HEK293T (cell line): ENCODE measurements at regions not wholly inside any gene's neighbourhood (a gene's known extent, or its start where the extent isn't known, plus 50 kb on each side); places are given as distances from the start of the nearest gene placed in this dataset.

Experiments
- CTCF ChIA-PET: fragments of 350-600 bp; formaldehyde crosslinking; extraction: SDS; loops from one replicate; lab custom pipeline; 2021; ENCODE audit warnings: antibody characterized with exemption, inconsistent platforms; lab: Yijun Ruan, JAX
- POLR2A ChIA-PET: fragments of 350-600 bp; formaldehyde crosslinking; extraction: SDS; loops from one replicate; lab custom pipeline; 2020; ENCODE audit warnings: antibody characterized with exemption, inconsistent platforms; lab: Yijun Ruan, JAX
- DNase-seq: peaks from one replicate; pipeline ENCODE4 v3.0.0; 2012; ENCODE audit warnings: mixed read lengths; ENCODE audit errors: extremely low spot score
- ARNT ChIP-seq: fragments of 450-650 bp; IDR thresholded peaks from 2 replicates; pipeline ENCODE4 v1.6.1; 2017; ENCODE audit warnings: mild to moderate bottlenecking
- BHLHE40 ChIP-seq: fragments of 450-650 bp; IDR thresholded peaks from 2 replicates; pipeline ENCODE4 v1.6.1; 2016; ENCODE audit warnings: mild to moderate bottlenecking, moderate library complexity, borderline replicate concordance
- CTBP1 ChIP-seq: fragments of 450-650 bp; IDR thresholded peaks from 2 replicates; pipeline ENCODE4 v1.6.1; 2016; ENCODE audit warnings: borderline replicate concordance
- ELF4 ChIP-seq: fragments of 450-650 bp; IDR thresholded peaks from 2 replicates; pipeline ENCODE4 v1.6.1; 2017; ENCODE audit warnings: antibody characterized with exemption
- FOXA1 ChIP-seq: fragments of 450-650 bp; IDR thresholded peaks from 2 replicates; pipeline ENCODE4 v1.6.1; 2016; ENCODE audit warnings: mild to moderate bottlenecking
- FOXK2 ChIP-seq: fragments of 450-650 bp; IDR thresholded peaks from 2 replicates; pipeline ENCODE4 v1.6.1; 2016; ENCODE audit warnings: mild to moderate bottlenecking
- FOXM1 ChIP-seq: fragments of 450-650 bp; IDR thresholded peaks from 2 replicates; pipeline ENCODE4 v1.6.1; 2017; ENCODE audit warnings: mild to moderate bottlenecking, borderline replicate concordance
- HDGF ChIP-seq: fragments of 450-650 bp; IDR thresholded peaks from 2 replicates; pipeline ENCODE4 v1.6.1; 2017; ENCODE audit warnings: antibody characterized with exemption, borderline replicate concordance
- L3MBTL2 ChIP-seq: fragments of 450-650 bp; conservative IDR thresholded peaks from 2 replicates; pipeline ENCODE4 v1.6.1; 2016; ENCODE audit warnings: mild to moderate bottlenecking
- LEF1 ChIP-seq: fragments of 450-650 bp; IDR thresholded peaks from 2 replicates; pipeline ENCODE4 v1.6.1; 2017; ENCODE audit warnings: mild to moderate bottlenecking, borderline replicate concordance
- NFRKB ChIP-seq: fragments of 450-650 bp; IDR thresholded peaks from 2 replicates; pipeline ENCODE4 v1.6.1; 2016; ENCODE audit warnings: mild to moderate bottlenecking, moderate library complexity
- SP1 ChIP-seq: fragments of 450-650 bp; IDR thresholded peaks from 2 replicates; pipeline ENCODE4 v1.6.1; 2017
- SUZ12 ChIP-seq: fragments of 450-650 bp; IDR thresholded peaks from 2 replicates; pipeline ENCODE4 v1.6.1; 2016; ENCODE audit warnings: mild to moderate bottlenecking
- TARDBP ChIP-seq: fragments of 450-650 bp; IDR thresholded peaks from 2 replicates; pipeline ENCODE4 v1.6.1; 2016
- ZNF384 ChIP-seq: fragments of 450-650 bp; IDR thresholded peaks from 2 replicates; pipeline ENCODE4 v1.6.1; 2016
- TF ChIP-seq, protein P1 (sequence below): fragments of 450-650 bp; IDR thresholded peaks from 2 replicates; pipeline ENCODE4 v1.6.1; 2016

DNA sequence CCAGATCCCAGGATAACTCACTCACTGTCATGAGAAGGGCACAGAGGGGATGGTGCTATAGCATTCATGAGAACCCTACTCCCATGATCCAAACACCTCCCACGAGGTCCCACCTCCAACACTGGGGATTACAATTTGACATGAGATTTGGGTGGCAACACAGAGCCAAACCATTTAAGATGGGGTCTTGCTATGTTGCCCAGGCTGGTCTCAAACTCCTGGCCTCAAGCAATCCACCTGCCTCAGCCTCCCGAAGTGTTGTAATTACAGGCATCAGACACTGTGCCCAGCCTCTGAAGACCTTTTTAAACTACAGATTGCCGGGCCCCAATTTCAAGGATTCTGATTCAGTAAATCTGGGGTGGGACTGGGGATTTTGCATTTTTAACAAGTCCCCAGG lies 98.5 kb downstream of the BAMBI start:
- DNase-seq: no peak
- TF ChIP-seq HDGF: no peak
- TF ChIP-seq ELF4: no peak
- TF ChIP-seq ARNT: no peak
- TF ChIP-seq SUZ12: no peak
- TF ChIP-seq CTBP1: no peak
- TF ChIP-seq FOXA1: no peak
- no peak for TF ChIP-seq BHLHE40
- TF ChIP-seq FOXK2: no peak
- TF ChIP-seq, protein P1, sequence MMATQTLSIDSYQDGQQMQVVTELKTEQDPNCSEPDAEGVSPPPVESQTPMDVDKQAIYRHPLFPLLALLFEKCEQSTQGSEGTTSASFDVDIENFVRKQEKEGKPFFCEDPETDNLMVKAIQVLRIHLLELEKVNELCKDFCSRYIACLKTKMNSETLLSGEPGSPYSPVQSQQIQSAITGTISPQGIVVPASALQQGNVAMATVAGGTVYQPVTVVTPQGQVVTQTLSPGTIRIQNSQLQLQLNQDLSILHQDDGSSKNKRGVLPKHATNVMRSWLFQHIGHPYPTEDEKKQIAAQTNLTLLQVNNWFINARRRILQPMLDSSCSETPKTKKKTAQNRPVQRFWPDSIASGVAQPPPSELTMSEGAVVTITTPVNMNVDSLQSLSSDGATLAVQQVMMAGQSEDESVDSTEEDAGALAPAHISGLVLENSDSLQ: no peak
- no peak for TF ChIP-seq NFRKB
- no peak for TF ChIP-seq FOXM1
- no peak for TF ChIP-seq L3MBTL2
- TF ChIP-seq TARDBP: no peak
- TF ChIP-seq ZNF384: no peak
- no peak for TF ChIP-seq LEF1
- TF ChIP-seq SP1: no peak
- CTCF ChIA-PET: interaction anchor here (0.7 kb wide), 1 partner anchor 61 kb away, joined by 3 read pairs; no protein-coding TSS in a partner anchor
- POLR2A ChIA-PET: no interaction called here

DNA sequence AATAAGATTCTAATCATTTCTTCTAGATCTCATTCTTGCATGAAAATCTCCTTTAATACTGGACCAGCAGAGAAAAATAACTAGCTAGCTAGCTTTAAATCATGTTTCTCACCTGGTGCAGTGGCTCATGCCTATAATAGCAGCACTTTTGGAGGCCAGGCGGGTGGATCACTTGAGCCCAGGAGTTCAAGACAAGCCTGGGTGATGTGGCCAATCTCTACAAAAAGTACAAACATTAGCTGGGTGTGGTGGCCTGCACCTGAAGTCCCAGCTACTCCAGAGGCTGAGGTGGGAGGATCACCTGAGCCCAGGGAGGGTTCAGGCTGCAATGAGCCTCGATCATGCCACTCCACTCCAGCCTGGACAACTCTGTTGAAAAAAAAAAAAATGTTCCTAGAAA lies 99.2 kb downstream of the BAMBI start:
- ChIA-PET CTCF (interaction anchor here (0.6 to 0.9 kb wide), 3 partner anchors 11 to 62 kb away, joined by 3 read pairs; no protein-coding TSS in a partner anchor), POLR2A (no interaction called here)
- no peak for DNase-seq
- TF ChIP-seq BHLHE40: no peak
- no peak for TF ChIP-seq SP1
- TF ChIP-seq SUZ12: no peak
- no peak for TF ChIP-seq HDGF
- TF ChIP-seq L3MBTL2: no peak
- TF ChIP-seq NFRKB: no peak
- TF ChIP-seq, protein P1: no peak
- TF ChIP-seq CTBP1: no peak
- no peak for TF ChIP-seq FOXK2
- no peak for TF ChIP-seq ZNF384
- TF ChIP-seq FOXM1: no peak
- TF ChIP-seq TARDBP: no peak
- no peak for TF ChIP-seq FOXA1

DNA sequence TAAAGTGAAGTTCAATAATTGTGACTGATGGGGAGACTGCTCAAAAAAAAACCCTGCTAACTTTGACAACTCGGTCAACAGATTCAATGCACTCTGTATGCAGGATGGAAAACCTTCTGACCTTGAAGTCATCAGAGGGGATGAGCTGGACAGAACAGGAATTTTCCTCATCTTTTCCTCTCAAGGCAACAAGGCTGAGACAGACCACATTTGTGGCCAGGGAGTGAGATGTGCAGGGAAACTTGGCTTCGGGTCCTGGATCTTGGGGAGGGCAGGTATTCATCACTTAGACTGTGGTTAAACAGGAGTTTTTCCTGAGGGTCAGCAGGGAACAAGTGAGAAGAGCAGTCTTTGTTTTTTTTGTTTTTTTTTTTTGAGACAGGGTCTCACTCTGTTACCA lies 100.6 kb downstream of the BAMBI start:
- CTCF ChIA-PET: no interaction called here
- DNase-seq: no peak
- no peak for TF ChIP-seq SUZ12
- TF ChIP-seq FOXA1: no peak
- no peak for TF ChIP-seq FOXK2
- TF ChIP-seq L3MBTL2: no peak
- TF ChIP-seq LEF1: no peak
- no peak for TF ChIP-seq CTBP1
- TF ChIP-seq HDGF: no peak
- TF ChIP-seq NFRKB: no peak
- no peak for TF ChIP-seq ELF4
- no peak for TF ChIP-seq BHLHE40
- no peak for TF ChIP-seq TARDBP
- TF ChIP-seq FOXM1: no peak
- TF ChIP-seq, protein P1: no peak
- TF ChIP-seq ARNT: no peak
- TF ChIP-seq SP1: no peak
- TF ChIP-seq ZNF384: no peak
- POLR2A ChIA-PET: no interaction called here

DNA sequence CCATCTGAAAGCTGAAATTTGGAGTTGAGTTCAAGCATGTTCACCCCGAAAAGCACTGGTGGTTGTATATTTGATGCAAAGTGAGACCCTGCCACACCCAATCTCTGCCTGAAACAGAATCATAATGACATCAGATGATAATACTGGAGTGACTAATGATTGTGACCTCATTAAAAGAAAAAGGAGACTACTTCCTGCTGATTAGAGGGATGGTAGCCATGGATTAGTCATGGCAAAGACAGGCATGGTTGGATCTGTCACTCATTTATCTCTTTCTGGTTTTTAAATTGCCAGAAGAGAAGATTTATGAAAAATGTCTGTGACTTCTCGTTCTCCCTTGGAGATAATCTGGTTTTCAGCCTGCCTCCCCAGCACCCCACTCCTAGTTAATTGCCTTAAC lies 101.2 kb downstream of the BAMBI start:
- POLR2A ChIA-PET: no interaction called here
- CTCF ChIA-PET: interaction anchor here (0.6 kb wide), 1 partner anchor 691 kb away, joined by 3 read pairs; no protein-coding TSS in a partner anchor
- no peak for DNase-seq
- no peak for TF ChIP-seq BHLHE40

DNA sequence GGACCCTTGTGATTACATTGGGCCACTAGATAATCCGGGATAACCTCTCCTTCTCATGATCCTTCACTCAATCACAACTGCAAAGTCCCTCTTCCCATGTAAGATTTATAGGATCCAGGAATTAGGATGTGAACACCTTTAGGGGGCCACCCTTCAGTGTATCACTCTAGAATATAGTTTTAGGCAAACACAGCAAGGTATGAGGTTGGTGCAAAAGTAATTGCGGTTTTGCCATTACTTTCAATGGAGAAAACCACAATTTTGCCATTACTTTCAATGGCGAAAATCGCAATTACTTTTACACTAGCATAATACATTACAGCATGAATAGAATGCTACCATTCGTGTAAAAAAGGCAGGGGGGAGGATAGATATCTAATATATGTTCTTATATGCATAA lies 104.0 kb downstream of the BAMBI start:
- CTCF ChIA-PET: no interaction called here
- no peak for DNase-seq
- POLR2A ChIA-PET: no interaction called here
- TF ChIP-seq ARNT (no peak), CTBP1 (no peak), ELF4 (0 out of 2 replicates have a peak, but pooled peaks have one; percentile 14), SUZ12 (no peak), ZNF384 (no peak)

DNA sequence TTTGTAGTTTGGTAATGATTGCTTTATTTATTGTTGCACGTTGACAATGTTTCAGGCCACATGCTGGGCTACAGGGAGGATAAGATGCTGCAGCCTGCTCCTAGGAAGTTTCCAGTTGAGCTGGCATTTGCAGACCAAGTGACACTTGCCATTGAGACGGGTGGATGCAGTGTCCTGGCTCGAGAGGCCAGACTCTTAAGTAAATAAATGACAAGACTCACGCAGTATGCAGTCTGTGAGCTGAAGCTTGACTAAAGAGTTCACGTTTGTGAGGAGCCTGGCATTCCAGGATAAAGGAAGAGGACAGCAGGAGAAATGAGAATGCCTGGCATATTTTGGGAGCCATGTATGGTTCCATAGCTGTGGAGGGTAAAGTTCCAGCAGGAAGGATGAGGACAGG lies 105.8 kb downstream of the BAMBI start:
- CTCF ChIA-PET: no interaction called here
- TF ChIP-seq SP1: no peak
- TF ChIP-seq ELF4: no peak
- no peak for TF ChIP-seq CTBP1
- TF ChIP-seq L3MBTL2: no peak
- no peak for TF ChIP-seq HDGF
- no peak for TF ChIP-seq FOXM1
- no peak for TF ChIP-seq BHLHE40
- no peak for TF ChIP-seq TARDBP
- no peak for TF ChIP-seq SUZ12
- no peak for TF ChIP-seq ZNF384
- TF ChIP-seq, protein P1: no peak
- no peak for TF ChIP-seq LEF1
- no peak for TF ChIP-seq FOXK2
- POLR2A ChIA-PET: no interaction called here
- DNase-seq: no peak
